RPMI7951 (cell line): ENCODE measurements at regions not wholly inside any gene's neighbourhood (a gene's known extent, or its start where the extent isn't known, plus 50 kb on each side); places are given as distances from the start of the nearest gene placed in this dataset.

Experiments
- DNase-seq: peaks from one replicate; pipeline ENCODE4 v3.0.0-alpha.2; 2012; ENCODE audit warnings: low read depth

GRCh38 chr2:220167956-220168355 is 540.5 kb downstream of the SLC4A3 start:
- no peak for DNase-seq

GRCh38 chr2:220168891-220169546 is 541.6 kb downstream of the SLC4A3 start:
- no peak for DNase-seq

- no peak for DNase-seq
Observed at GRCh38 chr2:220174826-220175225, 547.4 kb downstream of the SLC4A3 start.

- no peak for DNase-seq
Observed at GRCh38 chr2:220175967-220176366, 548.5 kb downstream of the SLC4A3 start.

GRCh38 chr2:220178991-220179695 is 551.7 kb downstream of the SLC4A3 start:
- no peak for DNase-seq

GRCh38 chr2:220181165-220181564 is 553.7 kb downstream of the SLC4A3 start:
- peak; percentile 50 for DNase-seq

GRCh38 chr2:220182790-220183189 is 555.4 kb downstream of the SLC4A3 start:
- no peak for DNase-seq

GRCh38 chr2:220185766-220186305 is 558.4 kb downstream of the SLC4A3 start:
- DNase-seq: no peak

GRCh38 chr2:220188031-220188430 is 560.6 kb downstream of the SLC4A3 start:
- peak; percentile 95 for DNase-seq

GRCh38 chr2:220191031-220191430 is 563.6 kb downstream of the SLC4A3 start:
- DNase-seq: peak; percentile 51

- DNase-seq: no peak
Observed at GRCh38 chr2:220191737-220192136, 564.3 kb downstream of the SLC4A3 start.

GRCh38 chr2:220192994-220193753 is 565.7 kb downstream of the SLC4A3 start:
- DNase-seq: peak; percentile 87

GRCh38 chr2:220194630-220195584 is 567.5 kb downstream of the SLC4A3 start:
- DNase-seq: peak; percentile 22

GRCh38 chr2:220198896-220199295 is 571.5 kb downstream of the SLC4A3 start:
- DNase-seq: peak; percentile 82

GRCh38 chr2:220202066-220202465 is 574.6 kb downstream of the SLC4A3 start:
- DNase-seq: no peak

GRCh38 chr2:220209093-220209492 is 581.7 kb downstream of the SLC4A3 start:
- DNase-seq: peak; percentile 34

- peak; percentile 27 for DNase-seq
Observed at GRCh38 chr2:220209751-220210150, 582.3 kb downstream of the SLC4A3 start.

GRCh38 chr2:220212296-220213080 is 585.1 kb downstream of the SLC4A3 start:
- no peak for DNase-seq

GRCh38 chr2:220215785-220216184 is 588.4 kb downstream of the SLC4A3 start:
- DNase-seq: peak; percentile 70

GRCh38 chr2:220219371-220219770 is 591.9 kb downstream of the SLC4A3 start:
- no peak for DNase-seq
